GM12865 (cell line): ENCODE measurements at regions not wholly inside any gene's neighbourhood (a gene's known extent, or its start where the extent isn't known, plus 50 kb on each side); places are given as distances from the start of the nearest gene placed in this dataset.

Experiments
- DNase-seq: peaks from one replicate; pipeline ENCODE4 v3.0.0; 2010; ENCODE audit warnings: low read depth
- H3K4me3 ChIP-seq: 2 replicates; pipeline ENCODE4 v1.5.1; 2011; ENCODE audit warnings: mild to moderate bottlenecking, low read depth, low read length, control low read depth
- CTCF ChIP-seq: IDR thresholded peaks from 2 replicates; pipeline ENCODE4 v1.5.1; 2011; ENCODE audit warnings: low read length, control low read depth, low read depth, inconsistent platforms; ENCODE audit not compliant: insufficient read depth; ENCODE audit errors: missing control alignments

GRCh38 chr14:101457936-101458740 lies 103.2 kb upstream of the DIO3 start:
- TF ChIP-seq CTCF = no peak
- no peak for DNase-seq
- H3K4me3 ChIP-seq = no peak overlapping the region

DNA sequence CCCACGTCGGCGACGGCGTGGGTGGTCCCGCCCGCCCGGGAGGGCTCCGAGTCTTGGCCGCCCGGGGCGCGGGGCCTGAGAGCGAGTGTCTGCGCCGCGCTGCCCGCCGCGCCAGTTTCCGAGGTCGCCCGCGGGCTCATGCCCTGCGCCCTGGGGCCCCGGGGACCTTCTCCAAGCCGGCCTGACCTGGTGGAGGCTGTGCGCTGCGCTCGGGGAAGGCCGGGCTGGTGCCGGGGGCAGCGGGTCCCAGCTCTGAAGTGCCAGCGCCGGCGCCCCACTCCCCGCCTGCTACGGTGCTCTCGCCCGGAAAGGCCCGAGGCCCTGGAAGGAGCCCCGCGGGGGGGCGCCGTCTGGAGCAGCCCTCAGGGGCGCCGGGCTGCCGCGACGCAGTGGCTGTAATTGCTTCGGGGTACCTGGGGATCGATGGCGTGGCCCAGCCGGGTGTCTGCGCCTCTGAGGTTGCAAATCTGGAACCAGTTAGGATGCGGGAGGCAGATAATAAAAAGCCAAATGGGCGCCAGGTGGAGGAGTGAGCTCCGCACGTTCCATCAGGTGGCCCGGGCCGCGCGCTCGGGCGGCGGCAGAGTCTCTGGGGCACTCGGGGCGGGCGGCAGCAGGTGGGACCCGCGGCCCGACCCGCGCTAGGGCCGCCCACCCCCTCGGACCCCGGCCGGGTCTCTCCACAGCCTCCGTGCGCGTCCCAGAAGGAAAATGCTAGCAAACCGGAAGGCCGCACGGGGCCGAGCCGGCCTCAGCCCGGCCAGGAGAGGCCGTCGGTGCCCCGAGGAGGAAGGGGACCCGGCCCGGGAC lies 102.3 kb upstream of the DIO3 start:
- H3K4me3 ChIP-seq = no peak overlapping the region
- TF ChIP-seq CTCF = no peak
- no peak for DNase-seq

- H3K4me3 ChIP-seq = no peak overlapping the region
- TF ChIP-seq CTCF = no peak
- no peak for DNase-seq
These were observed 101.8 kb upstream of the DIO3 start for GRCh38 chr14:101459551-101459900.

DNA sequence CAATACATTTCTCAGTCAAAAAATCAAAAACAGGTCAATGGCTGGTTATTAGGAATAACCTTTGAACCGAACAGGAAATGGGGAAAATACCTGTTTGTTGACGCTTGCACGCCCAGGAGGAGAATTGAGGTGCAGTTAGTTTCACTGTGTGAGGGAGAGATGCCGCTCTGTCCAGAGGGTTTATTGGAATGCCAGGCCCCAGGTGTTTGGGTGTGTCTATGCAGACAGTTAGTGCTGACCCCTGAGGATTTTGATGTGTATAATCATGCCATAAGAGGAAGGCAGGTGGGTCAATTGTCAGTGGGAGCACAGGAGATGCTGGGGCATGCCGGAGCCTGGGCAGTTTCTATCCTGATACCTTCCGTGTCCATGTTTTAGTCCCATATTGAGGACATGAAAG lies 100.8 kb upstream of the DIO3 start:
- DNase-seq = no peak
- no peak overlapping the region for H3K4me3 ChIP-seq
- TF ChIP-seq CTCF = no peak

DNA sequence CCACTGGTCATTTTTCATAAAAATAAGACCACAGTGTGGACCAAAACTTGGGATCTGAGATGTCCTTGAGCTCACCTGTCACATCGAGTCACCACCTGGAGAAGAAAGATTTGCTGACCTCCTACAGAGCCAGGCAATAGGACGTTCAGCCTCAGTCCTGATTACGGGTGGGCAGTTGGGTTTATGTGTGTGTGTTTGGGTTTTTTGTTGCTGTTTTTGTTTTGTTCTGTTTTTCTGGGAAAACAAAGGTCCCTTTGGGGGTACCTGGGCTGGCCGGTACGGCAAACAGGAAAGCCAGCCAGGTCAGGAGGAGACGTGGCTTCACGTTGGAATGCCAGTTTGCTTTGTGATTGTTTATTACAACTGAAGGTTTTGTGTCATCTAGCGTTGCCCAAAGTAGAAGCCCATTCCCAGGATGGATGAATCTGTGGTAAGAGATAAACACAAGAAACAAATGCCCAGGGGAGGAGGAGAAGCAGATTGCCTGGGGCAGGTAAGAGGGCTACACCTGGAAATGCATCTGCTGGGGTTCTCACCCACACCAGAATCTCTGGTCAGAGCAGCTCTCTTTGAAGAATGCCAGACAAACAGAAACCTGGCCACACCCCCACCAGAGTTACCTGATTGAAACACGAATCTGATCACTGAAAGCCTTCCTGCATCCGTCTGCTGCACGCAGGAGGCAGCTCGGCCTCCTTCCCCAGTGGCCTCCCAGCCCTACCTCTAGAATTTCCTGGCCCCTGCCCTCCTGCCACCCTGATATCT lies 100.1 kb upstream of the DIO3 start:
- no peak for TF ChIP-seq CTCF
- no peak for DNase-seq
- no peak overlapping the region for H3K4me3 ChIP-seq

- no peak for TF ChIP-seq CTCF
- DNase-seq = no peak
- H3K4me3 ChIP-seq = no peak overlapping the region
These were observed 99.4 kb upstream of the DIO3 start for GRCh38 chr14:101461891-101462290.
